ENCODE measurements at regions not wholly inside any gene's neighbourhood (a gene's known extent, or its start where the extent isn't known, plus 50 kb on each side); places are given as distances from the start of the nearest gene placed in this dataset.
A peak's percentile ranks its signal among the peaks of the same experiment; 100 is the strongest.

DNA sequence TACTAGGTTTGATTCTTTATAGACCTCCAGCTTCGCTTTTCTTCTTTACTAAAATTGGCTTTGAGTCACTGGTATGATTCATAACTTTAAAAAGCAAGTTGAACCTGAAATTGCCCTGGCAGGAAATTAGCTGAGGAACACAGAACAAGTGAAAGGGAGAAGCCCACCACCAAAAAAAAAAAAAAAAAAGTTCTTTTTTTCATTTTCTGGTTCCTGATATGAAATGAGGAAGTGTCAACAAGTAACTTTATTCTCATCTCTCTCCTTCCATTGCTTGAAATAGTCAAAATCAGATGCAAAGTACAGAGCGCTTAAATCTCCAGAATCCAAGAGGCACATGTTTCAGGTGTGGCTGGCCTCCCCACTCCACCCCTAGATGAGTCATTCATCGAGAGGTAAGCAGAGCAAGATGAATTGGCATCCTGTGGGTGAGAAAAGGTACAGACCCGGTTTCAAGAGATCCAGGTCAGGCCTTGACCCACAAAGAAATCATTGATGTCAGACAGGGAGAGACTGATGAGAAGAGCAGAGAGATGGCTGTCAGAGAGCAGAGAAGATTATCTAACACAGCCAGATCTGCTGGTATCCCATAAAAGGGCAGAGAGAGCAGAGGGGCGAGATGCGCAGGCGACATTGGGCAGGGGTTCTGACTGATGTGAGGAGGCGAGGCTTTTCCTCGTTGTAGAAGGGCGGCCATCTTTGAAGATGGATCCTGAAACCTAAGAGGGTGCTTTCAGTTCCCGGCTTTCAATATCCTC, 54.8 kb upstream of the MBOAT1 start (continued):
- TF ChIP-seq, protein P1, sequence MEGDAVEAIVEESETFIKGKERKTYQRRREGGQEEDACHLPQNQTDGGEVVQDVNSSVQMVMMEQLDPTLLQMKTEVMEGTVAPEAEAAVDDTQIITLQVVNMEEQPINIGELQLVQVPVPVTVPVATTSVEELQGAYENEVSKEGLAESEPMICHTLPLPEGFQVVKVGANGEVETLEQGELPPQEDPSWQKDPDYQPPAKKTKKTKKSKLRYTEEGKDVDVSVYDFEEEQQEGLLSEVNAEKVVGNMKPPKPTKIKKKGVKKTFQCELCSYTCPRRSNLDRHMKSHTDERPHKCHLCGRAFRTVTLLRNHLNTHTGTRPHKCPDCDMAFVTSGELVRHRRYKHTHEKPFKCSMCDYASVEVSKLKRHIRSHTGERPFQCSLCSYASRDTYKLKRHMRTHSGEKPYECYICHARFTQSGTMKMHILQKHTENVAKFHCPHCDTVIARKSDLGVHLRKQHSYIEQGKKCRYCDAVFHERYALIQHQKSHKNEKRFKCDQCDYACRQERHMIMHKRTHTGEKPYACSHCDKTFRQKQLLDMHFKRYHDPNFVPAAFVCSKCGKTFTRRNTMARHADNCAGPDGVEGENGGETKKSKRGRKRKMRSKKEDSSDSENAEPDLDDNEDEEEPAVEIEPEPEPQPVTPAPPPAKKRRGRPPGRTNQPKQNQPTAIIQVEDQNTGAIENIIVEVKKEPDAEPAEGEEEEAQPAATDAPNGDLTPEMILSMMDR (IDR thresholded peaks at IDR 0.05 in 2 of 3, conservative IDR thresholded peaks at IDR 0.05 in 1 of 3; ENCODE audit: borderline replicate concordance in 1 of 3, insufficient read depth in 1 of 3, low read depth in 2 of 3, low read length in 2 of 3) = peak in 1 of 3 experiments; percentile 14; a peak in 1 of 6 replicates
- peak; percentile 87 for TF ChIP-seq SP1 (IDR thresholded peaks at IDR 0.05; ENCODE audit: low read depth)

DNA sequence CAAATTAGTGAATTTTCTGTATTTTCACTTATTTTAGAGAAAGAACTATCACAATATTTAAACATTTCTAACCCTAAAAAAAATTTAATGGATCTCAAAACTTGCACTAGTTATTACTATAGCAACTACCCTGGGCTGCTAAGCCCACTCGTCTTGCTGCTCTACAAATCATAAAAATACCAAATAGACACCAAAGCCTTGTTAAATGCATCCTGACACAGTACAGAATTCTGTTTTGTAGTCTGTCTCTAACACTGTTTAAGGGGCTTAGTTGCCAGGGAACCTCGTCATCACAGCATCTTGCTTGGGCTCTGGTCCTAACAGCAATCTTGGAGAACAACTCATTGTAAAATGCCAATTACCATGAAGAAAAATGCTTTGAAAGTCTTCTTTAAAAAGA, 56.9 kb upstream of the MBOAT1 start:
- TF ChIP-seq YY1 (IDR thresholded peaks at IDR 0.05; ENCODE audit: extremely low read depth, insufficient replicate concordance, low read depth, low read length) (no peak), FOSL1 (IDR thresholded peaks at IDR 0.05; ENCODE audit: low read depth) (no peak), ZBTB33 (IDR thresholded peaks at IDR 0.05; ENCODE audit: extremely low read depth, insufficient replicate concordance, low read length) (no peak), ZFX (IDR thresholded peaks at IDR 0.05) (no peak), CBX3 (IDR thresholded peaks at IDR 0.05; ENCODE audit: low read depth) (no peak), CEBPB (IDR thresholded peaks at IDR 0.05; ENCODE audit: low read depth) (no peak), EZH2phosphoT487 (IDR thresholded peaks at IDR 0.05; ENCODE audit: borderline replicate concordance) (no peak), SRF (IDR thresholded peaks at IDR 0.05; ENCODE audit: low read depth) (no peak), SIN3A (IDR thresholded peaks at IDR 0.05; ENCODE audit: low read depth) (no peak)
- TF ChIP-seq, protein P2, sequence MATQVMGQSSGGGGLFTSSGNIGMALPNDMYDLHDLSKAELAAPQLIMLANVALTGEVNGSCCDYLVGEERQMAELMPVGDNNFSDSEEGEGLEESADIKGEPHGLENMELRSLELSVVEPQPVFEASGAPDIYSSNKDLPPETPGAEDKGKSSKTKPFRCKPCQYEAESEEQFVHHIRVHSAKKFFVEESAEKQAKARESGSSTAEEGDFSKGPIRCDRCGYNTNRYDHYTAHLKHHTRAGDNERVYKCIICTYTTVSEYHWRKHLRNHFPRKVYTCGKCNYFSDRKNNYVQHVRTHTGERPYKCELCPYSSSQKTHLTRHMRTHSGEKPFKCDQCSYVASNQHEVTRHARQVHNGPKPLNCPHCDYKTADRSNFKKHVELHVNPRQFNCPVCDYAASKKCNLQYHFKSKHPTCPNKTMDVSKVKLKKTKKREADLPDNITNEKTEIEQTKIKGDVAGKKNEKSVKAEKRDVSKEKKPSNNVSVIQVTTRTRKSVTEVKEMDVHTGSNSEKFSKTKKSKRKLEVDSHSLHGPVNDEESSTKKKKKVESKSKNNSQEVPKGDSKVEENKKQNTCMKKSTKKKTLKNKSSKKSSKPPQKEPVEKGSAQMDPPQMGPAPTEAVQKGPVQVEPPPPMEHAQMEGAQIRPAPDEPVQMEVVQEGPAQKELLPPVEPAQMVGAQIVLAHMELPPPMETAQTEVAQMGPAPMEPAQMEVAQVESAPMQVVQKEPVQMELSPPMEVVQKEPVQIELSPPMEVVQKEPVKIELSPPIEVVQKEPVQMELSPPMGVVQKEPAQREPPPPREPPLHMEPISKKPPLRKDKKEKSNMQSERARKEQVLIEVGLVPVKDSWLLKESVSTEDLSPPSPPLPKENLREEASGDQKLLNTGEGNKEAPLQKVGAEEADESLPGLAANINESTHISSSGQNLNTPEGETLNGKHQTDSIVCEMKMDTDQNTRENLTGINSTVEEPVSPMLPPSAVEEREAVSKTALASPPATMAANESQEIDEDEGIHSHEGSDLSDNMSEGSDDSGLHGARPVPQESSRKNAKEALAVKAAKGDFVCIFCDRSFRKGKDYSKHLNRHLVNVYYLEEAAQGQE (IDR thresholded peaks at IDR 0.05; ENCODE audit: low read depth) = no peak
- TF ChIP-seq, protein P1 (IDR thresholded peaks at IDR 0.05 in 2 of 3, conservative IDR thresholded peaks at IDR 0.05 in 1 of 3; ENCODE audit: borderline replicate concordance in 1 of 3, insufficient read depth in 1 of 3, low read depth in 2 of 3, low read length in 2 of 3) = no peak
- no peak for ATAC-seq
- POLR2A ChIA-PET = no interaction called here
- Histone ChIP-seq H3K9ac (ENCODE audit: low read length) (no peak overlapping the region), H2AFZ (ENCODE audit: low read depth, low read length, poor library complexity, severe bottlenecking) (no peak overlapping the region), H4K20me1 (ENCODE audit: insufficient read depth) (no peaks in the 10 kb centered on the region), H3K27ac (ENCODE audit: low read depth, low read length) (no peak overlapping the region), H3K4me1 (ENCODE audit: control insufficient read depth in 1 of 2, insufficient read depth in 2 of 2, low read length in 2 of 2) (peaks cover 19 to 30% of the 10 kb centered on the region in 2 experiments), H3K79me2 (ENCODE audit: insufficient read depth, low read length) (no peaks in the 10 kb centered on the region), H3K9me3 (ENCODE audit: control insufficient read depth in 1 of 2, insufficient read depth in 1 of 2, low read depth in 1 of 2, low read length in 2 of 2) (no peaks in the 10 kb centered on the region), H3K36me3 (ENCODE audit: control insufficient read depth in 1 of 2, insufficient read depth in 2 of 2, low read length in 2 of 2) (no peaks in the 10 kb centered on the region), H3K27me3 (ENCODE audit: insufficient read depth, low read length) (no peaks in the 10 kb centered on the region), H3K4me2 (ENCODE audit: low read length) (no peak overlapping the region), H3K4me3 (replicated peaks in 1 of 2; ENCODE audit: low read depth in 1 of 2, low read length in 2 of 2) (no peak overlapping the region), H3K9me2 (ENCODE audit: insufficient read depth) (no peaks in the 10 kb centered on the region)
- BruUV-seq (replicated peaks) = no TSS peak
- CTCF ChIA-PET = no interaction called here
- RAD21 ChIA-PET (ENCODE audit: low non-redundant PET in 1 of 2, low total read pairs in 2 of 2, uncharacterized antibody in 2 of 2, unreplicated experiment in 2 of 2) = no interaction called here
- intact Hi-C loops (cut with micrococcal nuclease) = no loop called here
- DNase-seq (ENCODE audit: low read depth, low spot score) = no peak
